ENCODE measurements at regions not wholly inside any gene's neighbourhood (a gene's known extent, or its start where the extent isn't known, plus 50 kb on each side); places are given as distances from the start of the nearest gene placed in this dataset.

- no peaks in the 10 kb centered on the region for H3K9me3 ChIP-seq (ENCODE audit: insufficient read depth, low read depth, low read length)
- no peaks in the 10 kb centered on the region for H3K9me2 ChIP-seq (replicated peaks; ENCODE audit: low read depth, low read length)
- no peak overlapping the region for H3K9ac ChIP-seq (ENCODE audit: low read depth, low read length, poor library complexity, severe bottlenecking)
- no peak overlapping the region for H2AFZ ChIP-seq (ENCODE audit: low read length)
- H3K36me3 ChIP-seq (ENCODE audit: insufficient read depth, low read length) = no peaks in the 10 kb centered on the region
- H3K4me2 ChIP-seq (ENCODE audit: low read depth, low read length, poor library complexity, severe bottlenecking) = no peak overlapping the region
- no peaks in the 10 kb centered on the region for H3K4me1 ChIP-seq (ENCODE audit: insufficient read depth, low read length, poor library complexity, severe bottlenecking)
- no peaks in the 10 kb centered on the region for H3F3A ChIP-seq (ENCODE audit: low read depth)
- TF ChIP-seq EZH2phosphoT487 (IDR thresholded peaks at IDR 0.05; ENCODE audit: borderline replicate concordance) = no peak
- TF ChIP-seq CTCF (conservative IDR thresholded peaks at IDR 0.05; ENCODE audit: low read length) = no peak
- H3K4me3 ChIP-seq (ENCODE audit: low read length, poor library complexity, severe bottlenecking) = no peak overlapping the region
- H4K20me1 ChIP-seq (ENCODE audit: insufficient read depth, low read length, poor library complexity, severe bottlenecking) = no peaks in the 10 kb centered on the region
- no peaks in the 10 kb centered on the region for H3K79me2 ChIP-seq (ENCODE audit: insufficient read depth, low read length)
- H3K27me3 ChIP-seq (ENCODE audit: insufficient read depth, low read length, poor library complexity, severe bottlenecking) = no peaks in the 10 kb centered on the region
These were observed 275.2 kb downstream of the IPMK start for GRCh38 chr10:57992321-57993077.

- Histone ChIP-seq H2AFZ (ENCODE audit: low read length) (no peak overlapping the region), H3K36me3 (ENCODE audit: insufficient read depth, low read length) (no peaks in the 10 kb centered on the region), H3K27me3 (ENCODE audit: insufficient read depth, low read length, poor library complexity, severe bottlenecking) (no peaks in the 10 kb centered on the region), H3F3A (ENCODE audit: low read depth) (no peaks in the 10 kb centered on the region), H3K4me2 (ENCODE audit: low read depth, low read length, poor library complexity, severe bottlenecking) (no peak overlapping the region), H4K20me1 (ENCODE audit: insufficient read depth, low read length, poor library complexity, severe bottlenecking) (no peaks in the 10 kb centered on the region), H3K9me2 (replicated peaks; ENCODE audit: low read depth, low read length) (no peaks in the 10 kb centered on the region), H3K4me1 (ENCODE audit: insufficient read depth, low read length, poor library complexity, severe bottlenecking) (no peaks in the 10 kb centered on the region), H3K9ac (ENCODE audit: low read depth, low read length, poor library complexity, severe bottlenecking) (no peak overlapping the region), H3K9me3 (ENCODE audit: insufficient read depth, low read depth, low read length) (no peaks in the 10 kb centered on the region), H3K4me3 (ENCODE audit: low read length, poor library complexity, severe bottlenecking) (no peak overlapping the region), H3K79me2 (ENCODE audit: insufficient read depth, low read length) (no peaks in the 10 kb centered on the region)
- TF ChIP-seq EZH2phosphoT487 (IDR thresholded peaks at IDR 0.05; ENCODE audit: borderline replicate concordance) = no peak
- TF ChIP-seq CTCF (conservative IDR thresholded peaks at IDR 0.05; ENCODE audit: low read length) = no peak
These were observed 278.7 kb downstream of the IPMK start for GRCh38 chr10:57988964-57989363.

GRCh38 chr10:57987055-57987721 lies 280.5 kb downstream of the IPMK start:
- no peak overlapping the region for H3K4me3 ChIP-seq (ENCODE audit: low read length, poor library complexity, severe bottlenecking)
- no peak overlapping the region for H2AFZ ChIP-seq (ENCODE audit: low read length)
- no peaks in the 10 kb centered on the region for H3K27me3 ChIP-seq (ENCODE audit: insufficient read depth, low read length, poor library complexity, severe bottlenecking)
- no peak overlapping the region for H3K9ac ChIP-seq (ENCODE audit: low read depth, low read length, poor library complexity, severe bottlenecking)
- H3K79me2 ChIP-seq (ENCODE audit: insufficient read depth, low read length) = no peaks in the 10 kb centered on the region
- H4K20me1 ChIP-seq (ENCODE audit: insufficient read depth, low read length, poor library complexity, severe bottlenecking) = no peaks in the 10 kb centered on the region
- H3K9me2 ChIP-seq (replicated peaks; ENCODE audit: low read depth, low read length) = no peaks in the 10 kb centered on the region
- H3F3A ChIP-seq (ENCODE audit: low read depth) = no peaks in the 10 kb centered on the region
- H3K4me2 ChIP-seq (ENCODE audit: low read depth, low read length, poor library complexity, severe bottlenecking) = no peak overlapping the region
- H3K4me1 ChIP-seq (ENCODE audit: insufficient read depth, low read length, poor library complexity, severe bottlenecking) = no peaks in the 10 kb centered on the region
- TF ChIP-seq EZH2phosphoT487 (IDR thresholded peaks at IDR 0.05; ENCODE audit: borderline replicate concordance) (no peak), CTCF (conservative IDR thresholded peaks at IDR 0.05; ENCODE audit: low read length) (no peak)
- no peaks in the 10 kb centered on the region for H3K36me3 ChIP-seq (ENCODE audit: insufficient read depth, low read length)
- H3K9me3 ChIP-seq (ENCODE audit: insufficient read depth, low read depth, low read length) = no peaks in the 10 kb centered on the region
